ENCODE measurements at regions not wholly inside any gene's neighbourhood (a gene's known extent, or its start where the extent isn't known, plus 50 kb on each side); places are given as distances from the start of the nearest gene placed in this dataset.

- CTCF ChIA-PET = no interaction called here
- Histone ChIP-seq H3K4me1 (ENCODE audit: control extremely low read depth in 1 of 4, control insufficient read depth in 4 of 4, insufficient read depth in 4 of 4, low read length in 3 of 4) (no peaks in the 10 kb centered on the region), H3K9me3 (ENCODE audit: control extremely low read depth in 1 of 5, control insufficient read depth in 4 of 5, insufficient read depth in 2 of 5, low read depth in 1 of 5, low read length in 4 of 5) (no peaks in the 10 kb centered on the region), H3K4me3 (ENCODE audit: control insufficient read depth in 1 of 7, extremely low read depth in 1 of 7, insufficient read depth in 4 of 7, low read depth in 2 of 7, low read length in 6 of 7) (no peak overlapping the region), H3K27ac (ENCODE audit: insufficient read depth in 1 of 2, low read depth in 1 of 2, low read length in 2 of 2, poor library complexity in 1 of 2, severe bottlenecking in 2 of 2) (no peak overlapping the region), H3K27me3 (replicated peaks in 2 of 5; ENCODE audit: control insufficient read depth in 4 of 5, insufficient read depth in 5 of 5, low read length in 4 of 5) (no peaks in the 10 kb centered on the region), H3K36me3 (ENCODE audit: control insufficient read depth in 4 of 4, insufficient read depth in 4 of 4, low read length in 3 of 4) (no peaks in the 10 kb centered on the region)
- WGBS (ENCODE audit: insufficient coverage) = no CpG with 5 or more reads among the region's 1 CpG
- POLR2A ChIA-PET = no interaction called here
- no peak for DNase-seq
Measured at GRCh38 chr5:143755966-143756365, 56.0 kb upstream of the HMHB1 start.

DNA sequence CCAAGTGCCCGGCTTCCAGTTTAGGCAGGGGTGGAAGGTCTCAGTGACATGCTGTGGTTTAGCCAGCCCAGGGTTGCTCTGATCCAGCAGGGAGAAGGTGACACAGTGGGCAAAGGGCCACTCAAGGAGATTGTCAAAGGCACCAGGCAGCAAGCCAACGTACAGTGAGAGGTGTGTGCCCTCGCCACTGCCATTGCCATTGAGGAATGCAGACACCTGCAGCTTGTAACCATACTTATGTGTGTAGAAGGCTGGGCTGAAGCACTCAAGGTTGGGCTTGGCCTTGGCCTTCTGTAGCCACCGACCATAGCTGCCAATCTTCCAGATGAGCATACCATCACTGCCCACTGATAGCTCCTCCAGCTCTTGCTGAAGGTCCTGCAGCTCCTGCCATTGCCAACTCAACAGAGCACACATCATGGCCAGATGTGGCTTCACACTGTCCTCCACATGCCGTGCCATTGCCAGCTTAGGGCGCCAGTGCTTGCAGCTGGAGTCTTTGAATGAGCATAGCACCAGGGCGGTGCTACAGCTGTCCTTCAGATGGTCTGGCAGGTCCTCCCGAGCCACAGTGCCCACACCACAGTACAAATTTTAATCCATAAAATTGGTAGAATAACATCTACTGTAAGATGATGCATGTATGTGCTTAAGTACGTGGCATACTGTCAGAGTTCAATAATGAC, 59.7 kb upstream of the HMHB1 start:
- DNase-seq = no peak
- Histone ChIP-seq H3K4me3 (ENCODE audit: control insufficient read depth in 1 of 7, extremely low read depth in 1 of 7, insufficient read depth in 4 of 7, low read depth in 2 of 7, low read length in 6 of 7) (no peak overlapping the region), H3K27ac (ENCODE audit: insufficient read depth in 1 of 2, low read depth in 1 of 2, low read length in 2 of 2, poor library complexity in 1 of 2, severe bottlenecking in 2 of 2) (no peak overlapping the region), H3K9me3 (ENCODE audit: control extremely low read depth in 1 of 5, control insufficient read depth in 4 of 5, insufficient read depth in 2 of 5, low read depth in 1 of 5, low read length in 4 of 5) (no peaks in the 10 kb centered on the region), H3K36me3 (ENCODE audit: control insufficient read depth in 4 of 4, insufficient read depth in 4 of 4, low read length in 3 of 4) (no peaks in the 10 kb centered on the region), H3K27me3 (replicated peaks in 2 of 5; ENCODE audit: control insufficient read depth in 4 of 5, insufficient read depth in 5 of 5, low read length in 4 of 5) (no peaks in the 10 kb centered on the region), H3K4me1 (ENCODE audit: control extremely low read depth in 1 of 4, control insufficient read depth in 4 of 4, insufficient read depth in 4 of 4, low read length in 3 of 4) (no peaks in the 10 kb centered on the region)
- WGBS (ENCODE audit: insufficient coverage) = 100% methylated on average over 4 of the region's 9 CpGs
- POLR2A ChIA-PET = no interaction called here
- CTCF ChIA-PET = no interaction called here

- no peak for DNase-seq
- ChIA-PET CTCF (no interaction called here), POLR2A (no interaction called here)
- 93% methylated on average over 4 of the region's 4 CpGs for WGBS (ENCODE audit: insufficient coverage)
- no peaks in the 10 kb centered on the region for H3K36me3 ChIP-seq (ENCODE audit: control insufficient read depth in 4 of 4, insufficient read depth in 4 of 4, low read length in 3 of 4)
- H3K27me3 ChIP-seq (replicated peaks in 2 of 5; ENCODE audit: control insufficient read depth in 4 of 5, insufficient read depth in 5 of 5, low read length in 4 of 5) = no peaks in the 10 kb centered on the region
- H3K4me3 ChIP-seq (ENCODE audit: control insufficient read depth in 1 of 7, extremely low read depth in 1 of 7, insufficient read depth in 4 of 7, low read depth in 2 of 7, low read length in 6 of 7) = no peak overlapping the region
- H3K9me3 ChIP-seq (ENCODE audit: control extremely low read depth in 1 of 5, control insufficient read depth in 4 of 5, insufficient read depth in 2 of 5, low read depth in 1 of 5, low read length in 4 of 5) = no peaks in the 10 kb centered on the region
- no peak overlapping the region for H3K27ac ChIP-seq (ENCODE audit: insufficient read depth in 1 of 2, low read depth in 1 of 2, low read length in 2 of 2, poor library complexity in 1 of 2, severe bottlenecking in 2 of 2)
- H3K4me1 ChIP-seq (ENCODE audit: control extremely low read depth in 1 of 4, control insufficient read depth in 4 of 4, insufficient read depth in 4 of 4, low read length in 3 of 4) = no peaks in the 10 kb centered on the region
Measured at GRCh38 chr5:143751342-143751741, 60.6 kb upstream of the HMHB1 start.

GRCh38 chr5:143749581-143750205, 62.3 kb upstream of the HMHB1 start:
- Histone ChIP-seq H3K4me1 (ENCODE audit: control extremely low read depth in 1 of 4, control insufficient read depth in 4 of 4, insufficient read depth in 4 of 4, low read length in 3 of 4) (no peaks in the 10 kb centered on the region), H3K27me3 (replicated peaks in 2 of 5; ENCODE audit: control insufficient read depth in 4 of 5, insufficient read depth in 5 of 5, low read length in 4 of 5) (no peaks in the 10 kb centered on the region), H3K36me3 (ENCODE audit: control insufficient read depth in 4 of 4, insufficient read depth in 4 of 4, low read length in 3 of 4) (no peaks in the 10 kb centered on the region), H3K27ac (ENCODE audit: insufficient read depth in 1 of 2, low read depth in 1 of 2, low read length in 2 of 2, poor library complexity in 1 of 2, severe bottlenecking in 2 of 2) (no peak overlapping the region), H3K4me3 (ENCODE audit: control insufficient read depth in 1 of 7, extremely low read depth in 1 of 7, insufficient read depth in 4 of 7, low read depth in 2 of 7, low read length in 6 of 7) (no peak overlapping the region), H3K9me3 (ENCODE audit: control extremely low read depth in 1 of 5, control insufficient read depth in 4 of 5, insufficient read depth in 2 of 5, low read depth in 1 of 5, low read length in 4 of 5) (no peaks in the 10 kb centered on the region)
- ChIA-PET CTCF (interaction anchor here (1.0 kb wide), 1 partner anchor 9 kb away, joined by 3 read pairs; no protein-coding TSS in a partner anchor), POLR2A (no interaction called here)
- no peak for DNase-seq

- no peak for DNase-seq
- no peak overlapping the region for H3K27ac ChIP-seq (ENCODE audit: insufficient read depth in 1 of 2, low read depth in 1 of 2, low read length in 2 of 2, poor library complexity in 1 of 2, severe bottlenecking in 2 of 2)
- ChIA-PET CTCF (interaction anchor here (1.0 kb wide), 1 partner anchor 10 kb away, joined by 3 read pairs; no protein-coding TSS in a partner anchor), POLR2A (no interaction called here)
- no peaks in the 10 kb centered on the region for H3K36me3 ChIP-seq (ENCODE audit: control insufficient read depth in 4 of 4, insufficient read depth in 4 of 4, low read length in 3 of 4)
- no CpG with 5 or more reads among the region's 1 CpG for WGBS (ENCODE audit: insufficient coverage)
- H3K4me1 ChIP-seq (ENCODE audit: control extremely low read depth in 1 of 4, control insufficient read depth in 4 of 4, insufficient read depth in 4 of 4, low read length in 3 of 4) = no peaks in the 10 kb centered on the region
- no peaks in the 10 kb centered on the region for H3K9me3 ChIP-seq (ENCODE audit: control extremely low read depth in 1 of 5, control insufficient read depth in 4 of 5, insufficient read depth in 2 of 5, low read depth in 1 of 5, low read length in 4 of 5)
- no peak overlapping the region for H3K4me3 ChIP-seq (ENCODE audit: control insufficient read depth in 1 of 7, extremely low read depth in 1 of 7, insufficient read depth in 4 of 7, low read depth in 2 of 7, low read length in 6 of 7)
- no peaks in the 10 kb centered on the region for H3K27me3 ChIP-seq (replicated peaks in 2 of 5; ENCODE audit: control insufficient read depth in 4 of 5, insufficient read depth in 5 of 5, low read length in 4 of 5)
Measured at GRCh38 chr5:143748516-143748915, 63.4 kb upstream of the HMHB1 start.

DNA sequence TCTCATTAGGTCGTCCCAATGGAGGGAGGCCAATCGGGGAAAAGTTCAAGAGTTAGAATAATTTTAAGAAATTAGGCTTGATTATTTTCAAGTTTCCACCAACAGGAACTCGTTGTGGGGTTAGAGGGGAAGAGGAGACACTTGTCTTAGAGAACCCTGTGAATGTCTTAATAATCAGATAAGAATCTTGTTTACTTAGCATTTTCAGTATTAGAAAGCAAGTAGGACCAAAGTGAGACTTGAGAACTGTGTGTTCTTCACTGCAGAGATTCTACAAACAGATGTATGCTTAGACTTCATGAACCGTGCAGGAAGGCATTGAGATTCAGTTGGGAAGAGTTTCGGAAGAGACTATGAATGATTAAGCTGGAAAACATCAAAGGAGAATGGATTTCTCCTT, 69.0 kb upstream of the HMHB1 start:
- DNase-seq = no peak
- CTCF ChIA-PET = no interaction called here
- H3K4me3 ChIP-seq (ENCODE audit: control insufficient read depth in 1 of 7, extremely low read depth in 1 of 7, insufficient read depth in 4 of 7, low read depth in 2 of 7, low read length in 6 of 7) = no peak overlapping the region
- no peaks in the 10 kb centered on the region for H3K27me3 ChIP-seq (replicated peaks in 2 of 5; ENCODE audit: control insufficient read depth in 4 of 5, insufficient read depth in 5 of 5, low read length in 4 of 5)
- no peaks in the 10 kb centered on the region for H3K9me3 ChIP-seq (ENCODE audit: control extremely low read depth in 1 of 5, control insufficient read depth in 4 of 5, insufficient read depth in 2 of 5, low read depth in 1 of 5, low read length in 4 of 5)
- POLR2A ChIA-PET = no interaction called here
- peaks cover 0 to 11% (median 3%) of the 10 kb centered on the region in 4 experiments for H3K4me1 ChIP-seq (ENCODE audit: control extremely low read depth in 1 of 4, control insufficient read depth in 4 of 4, insufficient read depth in 4 of 4, low read length in 3 of 4)
- H3K36me3 ChIP-seq (ENCODE audit: control insufficient read depth in 4 of 4, insufficient read depth in 4 of 4, low read length in 3 of 4) = no peaks in the 10 kb centered on the region
- 93% methylated on average over 3 of the region's 5 CpGs for WGBS (ENCODE audit: insufficient coverage)
- H3K27ac ChIP-seq (ENCODE audit: insufficient read depth in 1 of 2, low read depth in 1 of 2, low read length in 2 of 2, poor library complexity in 1 of 2, severe bottlenecking in 2 of 2) = no peak overlapping the region

DNA sequence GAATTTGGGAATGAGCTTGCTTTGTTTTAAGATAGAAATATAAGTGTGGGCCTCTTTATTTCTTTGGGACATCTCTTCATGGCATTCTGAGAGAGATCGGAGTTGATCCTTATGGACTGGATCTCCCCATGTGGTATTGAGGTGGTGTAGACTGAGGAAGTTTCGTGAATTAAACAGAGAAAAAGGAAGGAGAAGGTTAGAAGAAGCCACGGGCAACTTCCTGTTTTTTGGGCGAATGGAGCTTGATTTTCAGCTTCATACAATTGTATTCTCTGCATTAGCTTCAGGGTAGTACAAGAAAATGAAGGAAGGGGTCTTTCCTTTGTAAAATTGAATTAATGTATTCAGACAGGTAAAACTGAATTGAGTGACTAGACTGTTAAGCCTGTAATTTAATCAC, 70.5 kb upstream of the HMHB1 start:
- Histone ChIP-seq H3K27me3 (replicated peaks in 2 of 5; ENCODE audit: control insufficient read depth in 4 of 5, insufficient read depth in 5 of 5, low read length in 4 of 5) (no peaks in the 10 kb centered on the region), H3K4me1 (ENCODE audit: control extremely low read depth in 1 of 4, control insufficient read depth in 4 of 4, insufficient read depth in 4 of 4, low read length in 3 of 4) (peaks cover 0 to 11% (median 3%) of the 10 kb centered on the region in 4 experiments), H3K27ac (ENCODE audit: insufficient read depth in 1 of 2, low read depth in 1 of 2, low read length in 2 of 2, poor library complexity in 1 of 2, severe bottlenecking in 2 of 2) (no peak overlapping the region), H3K4me3 (ENCODE audit: control insufficient read depth in 1 of 7, extremely low read depth in 1 of 7, insufficient read depth in 4 of 7, low read depth in 2 of 7, low read length in 6 of 7) (no peak overlapping the region), H3K36me3 (ENCODE audit: control insufficient read depth in 4 of 4, insufficient read depth in 4 of 4, low read length in 3 of 4) (no peaks in the 10 kb centered on the region), H3K9me3 (ENCODE audit: control extremely low read depth in 1 of 5, control insufficient read depth in 4 of 5, insufficient read depth in 2 of 5, low read depth in 1 of 5, low read length in 4 of 5) (no peaks in the 10 kb centered on the region)
- peak; percentile 10 to 53 (median 49) for DNase-seq
- POLR2A ChIA-PET = interaction anchor here (0.6 kb wide), 1 partner anchor 530 kb away, joined by 6 read pairs; no protein-coding TSS in a partner anchor
- 7% methylated on average over 2 of the region's 4 CpGs for WGBS (ENCODE audit: insufficient coverage)
- CTCF ChIA-PET = no interaction called here

All from common myeloid progenitor, CD34-positive (primary cell).